Nephron progenitor cell (in vitro differentiated cells): ENCODE measurements at regions not wholly inside any gene's neighbourhood (a gene's known extent, or its start where the extent isn't known, plus 50 kb on each side); places are given as distances from the start of the nearest gene placed in this dataset.

ENCODE experiments used
- DNase-seq: peaks from one replicate; pipeline ENCODE4 v3.0.0; 2021
- H3K27ac Mint-ChIP-seq: 2 replicates; pipeline ENCODE4 v1.8.0; 2021; ENCODE audit warnings: mild to moderate bottlenecking, moderate library complexity, mixed read lengths
- H3K27me3 Mint-ChIP-seq: 2 replicates; pipeline ENCODE4 v1.8.0; 2021; ENCODE audit warnings: mild to moderate bottlenecking, low read depth, mixed read lengths; ENCODE audit not compliant: poor library complexity
- H3K36me3 Mint-ChIP-seq: 2 replicates; pipeline ENCODE4 v1.8.0; 2021; ENCODE audit warnings: low read depth, mixed read lengths
- H3K4me1 Mint-ChIP-seq: 2 replicates; pipeline ENCODE4 v1.8.0; 2021; ENCODE audit warnings: mixed read lengths
- H3K4me3 Mint-ChIP-seq: 2 replicates; pipeline ENCODE4 v1.8.0; 2021; ENCODE audit warnings: mild to moderate bottlenecking, moderate library complexity, mixed read lengths
- H3K9me3 Mint-ChIP-seq: 2 replicates; pipeline ENCODE4 v1.8.0; 2021; ENCODE audit warnings: mild to moderate bottlenecking, moderate library complexity, mixed read lengths
- CTCF ChIP-seq: fragments of 200-600 bp; sonication (generic); IDR thresholded peaks from 2 replicates; pipeline ENCODE4 v1.5.0; 2021; ENCODE audit warnings: antibody characterized with exemption

GRCh38 chr11:134710861-134711407, 298.9 kb upstream of the B3GAT1 start:
- Mint-ChIP-seq H3K27ac (no peak overlapping the region), H3K4me3 (no peak overlapping the region), H3K27me3 (peaks cover 70% of the 10 kb centered on the region), H3K9me3 (no peaks in the 10 kb centered on the region), H3K36me3 (no peaks in the 10 kb centered on the region), H3K4me1 (peaks cover 36% of the 10 kb centered on the region)
- no peak for DNase-seq
- TF ChIP-seq CTCF: no peak

GRCh38 chr11:134705858-134706257, 293.8 kb upstream of the B3GAT1 start:
- no peak overlapping the region for H3K4me3 Mint-ChIP-seq
- TF ChIP-seq CTCF: no peak
- H3K27me3 Mint-ChIP-seq: peaks cover 70% of the 10 kb centered on the region
- no peaks in the 10 kb centered on the region for H3K36me3 Mint-ChIP-seq
- no peak for DNase-seq
- no peaks in the 10 kb centered on the region for H3K9me3 Mint-ChIP-seq
- H3K27ac Mint-ChIP-seq: no peak overlapping the region
- H3K4me1 Mint-ChIP-seq: no peaks in the 10 kb centered on the region

GRCh38 chr11:134702827-134703226, 290.8 kb upstream of the B3GAT1 start:
- H3K9me3 Mint-ChIP-seq: no peaks in the 10 kb centered on the region
- no peak for DNase-seq
- no peak overlapping the region for H3K27ac Mint-ChIP-seq
- no peak overlapping the region for H3K4me3 Mint-ChIP-seq
- no peaks in the 10 kb centered on the region for H3K36me3 Mint-ChIP-seq
- peaks cover 68% of the 10 kb centered on the region for H3K27me3 Mint-ChIP-seq
- no peaks in the 10 kb centered on the region for H3K4me1 Mint-ChIP-seq
- no peak for TF ChIP-seq CTCF

- no peaks in the 10 kb centered on the region for H3K9me3 Mint-ChIP-seq
- no peak overlapping the region for H3K27ac Mint-ChIP-seq
- H3K4me3 Mint-ChIP-seq: no peak overlapping the region
- no peak for DNase-seq
- H3K4me1 Mint-ChIP-seq: no peaks in the 10 kb centered on the region
- no peaks in the 10 kb centered on the region for H3K36me3 Mint-ChIP-seq
- H3K27me3 Mint-ChIP-seq: peaks cover 68% of the 10 kb centered on the region
- TF ChIP-seq CTCF: no peak
Measured at GRCh38 chr11:134701564-134702165, 289.6 kb upstream of the B3GAT1 start.

GRCh38 chr11:134700101-134700640, 288.1 kb upstream of the B3GAT1 start:
- Mint-ChIP-seq H3K27ac (no peak overlapping the region), H3K27me3 (peaks cover 63% of the 10 kb centered on the region), H3K9me3 (no peaks in the 10 kb centered on the region), H3K4me1 (no peaks in the 10 kb centered on the region), H3K36me3 (no peaks in the 10 kb centered on the region), H3K4me3 (no peak overlapping the region)
- no peak for TF ChIP-seq CTCF
- DNase-seq: no peak

GRCh38 chr11:134696455-134696854, 284.4 kb upstream of the B3GAT1 start:
- TF ChIP-seq CTCF: no peak
- H3K4me1 Mint-ChIP-seq: no peaks in the 10 kb centered on the region
- peaks cover 54% of the 10 kb centered on the region for H3K27me3 Mint-ChIP-seq
- H3K36me3 Mint-ChIP-seq: no peaks in the 10 kb centered on the region
- no peak overlapping the region for H3K4me3 Mint-ChIP-seq
- no peak for DNase-seq
- H3K9me3 Mint-ChIP-seq: no peaks in the 10 kb centered on the region
- H3K27ac Mint-ChIP-seq: no peak overlapping the region
